ENCODE measurements at regions not wholly inside any gene's neighbourhood (a gene's known extent, or its start where the extent isn't known, plus 50 kb on each side); places are given as distances from the start of the nearest gene placed in this dataset.

- in situ Hi-C loops (cut with HindIII; ENCODE audit: extremely low pct_ligation_motif_present, low pct_unique_long_range_greater_than_20kb) (no loop called here), intact Hi-C loops (cut with micrococcal nuclease; ENCODE audit: unreplicated experiment) (no loop called here)
- Histone ChIP-seq H3K4me1 (ENCODE audit: insufficient read depth, low read length) (no peaks in the 10 kb centered on the region), H3K9me3 (ENCODE audit: low read length) (no peaks in the 10 kb centered on the region), H3K27me3 (ENCODE audit: control insufficient read depth in 1 of 2, insufficient read depth in 2 of 2, low read length in 2 of 2) (no peaks in the 10 kb centered on the region; a peak in 1 of 5 replicates), H3K27ac (ENCODE audit: extremely low read length, insufficient read depth, low read length) (no peak overlapping the region), H3K4me3 (replicated peaks in 1 of 3; ENCODE audit: insufficient read depth in 1 of 3, low read depth in 2 of 3, low read length in 3 of 3) (no peak overlapping the region), H3K79me2 (ENCODE audit: insufficient read depth, low read length) (no peaks in the 10 kb centered on the region), H3K4me2 (ENCODE audit: low read depth, low read length) (no peak overlapping the region), H3K9ac (ENCODE audit: insufficient read depth, low read depth, low read length) (no peak overlapping the region), H4K20me1 (ENCODE audit: insufficient read depth, low read length) (no peaks in the 10 kb centered on the region), H3K36me3 (replicated peaks in 1 of 2; ENCODE audit: control insufficient read depth in 1 of 2, insufficient read depth in 2 of 2, low read length in 2 of 2) (no peaks in the 10 kb centered on the region), H2AFZ (ENCODE audit: low read length) (no peak overlapping the region)
- no peak for ATAC-seq
- ChIA-PET CTCF (ENCODE audit: low intra/inter-chr PET ratio, low total read pairs) (no interaction called here), POLR2A (no interaction called here)
- no TSS peak for BruUV-seq (replicated peaks)
- no peak for FAIRE-seq
- no peak for DNase-seq (ENCODE audit: low spot score)
- TF ChIP-seq, protein P1, sequence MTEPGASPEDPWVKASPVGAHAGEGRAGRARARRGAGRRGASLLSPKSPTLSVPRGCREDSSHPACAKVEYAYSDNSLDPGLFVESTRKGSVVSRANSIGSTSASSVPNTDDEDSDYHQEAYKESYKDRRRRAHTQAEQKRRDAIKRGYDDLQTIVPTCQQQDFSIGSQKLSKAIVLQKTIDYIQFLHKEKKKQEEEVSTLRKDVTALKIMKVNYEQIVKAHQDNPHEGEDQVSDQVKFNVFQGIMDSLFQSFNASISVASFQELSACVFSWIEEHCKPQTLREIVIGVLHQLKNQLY (CRISPR knock-in tag; IDR thresholded peaks at IDR 0.05) = no peak
- TF ChIP-seq HHEX (CRISPR knock-in tag; IDR thresholded peaks at IDR 0.05) = no peak
- TF ChIP-seq ESRRA (CRISPR knock-in tag; IDR thresholded peaks at IDR 0.05; ENCODE audit: low read depth) = no peak
- TF ChIP-seq RBM39 (IDR thresholded peaks at IDR 0.05; ENCODE audit: low read depth, low read length, poor library complexity, severe bottlenecking) = no peak
- TF ChIP-seq FOXP4 (CRISPR knock-in tag; IDR thresholded peaks at IDR 0.05) = no peak
- no peak for TF ChIP-seq ONECUT2 (CRISPR knock-in tag; IDR thresholded peaks at IDR 0.05)
- no peak for TF ChIP-seq MBNL3 (CRISPR knock-in tag; conservative IDR thresholded peaks at IDR 0.05)
- TF ChIP-seq SNRNP70 (IDR thresholded peaks at IDR 0.05; ENCODE audit: low read depth, low read length) = no peak
- TF ChIP-seq RELA (CRISPR knock-in tag; IDR thresholded peaks at IDR 0.05) = no peak
- WGBS (ENCODE audit: low lambda C conversion rate) = 2% methylated on average over 4 of the region's 4 CpGs
These were observed 111.8 kb upstream of the FOXP2 start for GRCh38 chr7:114302858-114303257.
